Skeletal muscle tissue (tissue), 3 donors: ENCODE measurements at regions not wholly inside any gene's neighbourhood (a gene's known extent, or its start where the extent isn't known, plus 50 kb on each side); places are given as distances from the start of the nearest gene placed in this dataset.
"Not testable (repeated sequence)": the region's sequence is repeated elsewhere in the genome, so short reads cannot be mapped to it uniquely, and the experiment has no call there.

Experiments
- H3K27ac ChIP-seq: one replicate; pipeline ENCODE4 v1.7.0; 2013; ENCODE audit warnings: mild to moderate bottlenecking, low read depth, low read length, inconsistent platforms
- H3K27me3 ChIP-seq, 3 donors: one replicate each; pipeline ENCODE4 v1.7.0; 2013; ENCODE audit warnings: low read length in 3 of 3; ENCODE audit not compliant: control insufficient read depth in 3 of 3, insufficient read depth in 3 of 3
- H3K36me3 ChIP-seq, 3 donors: one replicate each; pipeline ENCODE4 v1.7.0; 2013; ENCODE audit warnings: low read length in 3 of 3; ENCODE audit not compliant: control insufficient read depth in 3 of 3, insufficient read depth in 3 of 3
- H3K4me1 ChIP-seq, 3 donors: one replicate each; pipeline ENCODE4 v1.7.0; 2013; ENCODE audit warnings: low read length in 3 of 3, mild to moderate bottlenecking in 3 of 3; ENCODE audit not compliant: control insufficient read depth in 3 of 3, insufficient read depth in 3 of 3
- H3K4me3 ChIP-seq, 3 donors: one replicate each; pipeline ENCODE4 v1.7.0; 2013; ENCODE audit warnings: low read length in 3 of 3
- H3K9ac ChIP-seq, 3 donors: one replicate each; pipeline ENCODE4 v1.7.0; 2013; ENCODE audit warnings: low read length in 3 of 3, mild to moderate bottlenecking in 3 of 3, moderate library complexity in 2 of 3, low read depth in 1 of 3
- H3K9me3 ChIP-seq, 3 donors: one replicate each; pipeline ENCODE4 v1.7.0; 2013; ENCODE audit warnings: low read length in 3 of 3; ENCODE audit not compliant: control insufficient read depth in 3 of 3
- donor health status: Osteomylitis.

- Histone ChIP-seq H3K9me3 (no peaks in the 10 kb centered on the region), H3K27me3 (no peaks in the 10 kb centered on the region), H3K4me3 (no peak overlapping the region)
These were observed 60.4 kb upstream of the PDHA2 start for GRCh38 chr4:95779447-95779846.

GRCh38 chr4:95778666-95779065 is 61.2 kb upstream of the PDHA2 start:
- H3K27me3 ChIP-seq = no peaks in the 10 kb centered on the region
- H3K36me3 ChIP-seq = no peaks in the 10 kb centered on the region
- no peak overlapping the region for H3K4me3 ChIP-seq
- H3K9me3 ChIP-seq = no peaks in the 10 kb centered on the region
- H3K27ac ChIP-seq = no peak overlapping the region
- no peaks in the 10 kb centered on the region for H3K4me1 ChIP-seq
- H3K9ac ChIP-seq = no peak overlapping the region

More at GRCh38 chr4:95779447-95779846, 60.4 kb upstream of the PDHA2 start:
- H3K4me1 ChIP-seq = no peaks in the 10 kb centered on the region
- no peak overlapping the region for H3K9ac ChIP-seq
- no peaks in the 10 kb centered on the region for H3K36me3 ChIP-seq
- no peak overlapping the region for H3K27ac ChIP-seq

- not testable (repeated sequence) for H3K9me3 ChIP-seq
These were observed 69.3 kb upstream of the PDHA2 start for GRCh38 chr4:95770605-95771004.

GRCh38 chr4:95764961-95765360 is 74.9 kb upstream of the PDHA2 start:
- Histone ChIP-seq H3K4me1 (no peaks in the 10 kb centered on the region), H3K27ac (no peak overlapping the region), H3K9ac (no peak overlapping the region), H3K9me3 (no peaks in the 10 kb centered on the region), H3K4me3 (no peak overlapping the region), H3K36me3 (no peaks in the 10 kb centered on the region), H3K27me3 (no peaks in the 10 kb centered on the region)

More at GRCh38 chr4:95770605-95771004, 69.3 kb upstream of the PDHA2 start:
- H3K27ac ChIP-seq, H3K36me3 ChIP-seq, H3K4me1 ChIP-seq, H3K9ac ChIP-seq, H3K27me3 ChIP-seq, H3K4me3 ChIP-seq: not testable (repeated sequence)

GRCh38 chr4:95761871-95762270 is 78.0 kb upstream of the PDHA2 start:
- Histone ChIP-seq H3K9me3 (no peaks in the 10 kb centered on the region), H3K4me3 (no peak overlapping the region), H3K36me3 (no peaks in the 10 kb centered on the region), H3K27ac (no peak overlapping the region), H3K4me1 (no peaks in the 10 kb centered on the region), H3K9ac (no peak overlapping the region), H3K27me3 (no peaks in the 10 kb centered on the region)

- no peaks in the 10 kb centered on the region for H3K27me3 ChIP-seq
- no peaks in the 10 kb centered on the region for H3K4me1 ChIP-seq
- no peak overlapping the region for H3K27ac ChIP-seq
- no peaks in the 10 kb centered on the region for H3K9me3 ChIP-seq
- H3K36me3 ChIP-seq = no peaks in the 10 kb centered on the region
- no peak overlapping the region for H3K9ac ChIP-seq
- H3K4me3 ChIP-seq = no peak overlapping the region
These were observed 78.5 kb upstream of the PDHA2 start for GRCh38 chr4:95761426-95761825.

GRCh38 chr4:95760646-95761045 is 79.2 kb upstream of the PDHA2 start:
- H3K4me3 ChIP-seq, H3K9me3 ChIP-seq, H3K9ac ChIP-seq, H3K36me3 ChIP-seq, H3K4me1 ChIP-seq, H3K27me3 ChIP-seq, H3K27ac ChIP-seq: not testable (repeated sequence)

- Histone ChIP-seq H3K27ac (no peak overlapping the region), H3K27me3 (no peaks in the 10 kb centered on the region), H3K4me1 (no peaks in the 10 kb centered on the region), H3K36me3 (no peaks in the 10 kb centered on the region), H3K9ac (no peak overlapping the region), H3K9me3 (no peaks in the 10 kb centered on the region), H3K4me3 (no peak overlapping the region)
These were observed 81.9 kb upstream of the PDHA2 start for GRCh38 chr4:95758001-95758400.

- Histone ChIP-seq H3K9ac (no peak overlapping the region), H3K27me3 (no peaks in the 10 kb centered on the region), H3K36me3 (no peaks in the 10 kb centered on the region), H3K4me3 (no peak overlapping the region), H3K4me1 (no peaks in the 10 kb centered on the region), H3K9me3 (no peaks in the 10 kb centered on the region), H3K27ac (no peak overlapping the region)
These were observed 85.2 kb upstream of the PDHA2 start for GRCh38 chr4:95754667-95755066.

GRCh38 chr4:95749204-95749603 is 90.7 kb upstream of the PDHA2 start:
- Histone ChIP-seq H3K27me3 (no peaks in the 10 kb centered on the region), H3K36me3 (no peaks in the 10 kb centered on the region), H3K27ac (no peak overlapping the region), H3K9me3 (no peaks in the 10 kb centered on the region), H3K9ac (no peak overlapping the region), H3K4me3 (no peak overlapping the region), H3K4me1 (no peaks in the 10 kb centered on the region)

- no peak overlapping the region for H3K27ac ChIP-seq
- H3K9me3 ChIP-seq = no peaks in the 10 kb centered on the region
- H3K4me3 ChIP-seq = no peak overlapping the region
- no peak overlapping the region for H3K9ac ChIP-seq
- H3K36me3 ChIP-seq = no peaks in the 10 kb centered on the region
- H3K4me1 ChIP-seq = no peaks in the 10 kb centered on the region
- no peaks in the 10 kb centered on the region for H3K27me3 ChIP-seq
These were observed 97.0 kb upstream of the PDHA2 start for GRCh38 chr4:95742872-95743271.
